CD4-positive, alpha-beta T cell (primary cell): ENCODE measurements at regions not wholly inside any gene's neighbourhood (a gene's known extent, or its start where the extent isn't known, plus 50 kb on each side); places are given as distances from the start of the nearest gene placed in this dataset.

Experiments used
- ATAC-seq: fragments of 200-7000 bp; cut with Tn5 transposase; one replicate; pipeline ENCODE4 v1.10.0; 2022; ENCODE audit warnings: mild to moderate bottlenecking; ENCODE audit not compliant: poor library complexity
- CTCF ChIA-PET: fragments of 350-600 bp; sonication (Branson Sonifier 250); formaldehyde crosslinking; loops from one replicate; lab custom pipeline; 2021; ENCODE audit warnings: antibody characterized with exemption, inconsistent platforms; lab: Charles Lee
- POLR2A ChIA-PET: fragments of 350-600 bp; sonication (Branson Sonifier 250); formaldehyde crosslinking; loops from one replicate; lab custom pipeline; 2021; ENCODE audit warnings: antibody characterized with exemption, inconsistent platforms; lab: Charles Lee
- DNase-seq, 14 experiments: peaks; one replicate each; pipeline ENCODE4 v3.0.0-alpha.2; 2013 to 2020; ENCODE audit warnings: mixed read lengths in 2 of 14
- H3K27ac ChIP-seq, 2 donors: one replicate each; pipeline versions ENCODE4 v1.5.1 to v1.7.0; 2013; ENCODE audit warnings: low read length in 2 of 2, low read depth in 1 of 2, mild to moderate bottlenecking in 1 of 2
- H3K27me3 ChIP-seq, 2 experiments: 1 replicate in 1 of 2; 2 replicates in 1 of 2; pipeline versions ENCODE4 v1.6.1 to v1.7.0; 2013; ENCODE audit warnings: low read length in 2 of 2, control low read depth in 1 of 2, mild to moderate bottlenecking in 1 of 2, moderate library complexity in 1 of 2; ENCODE audit not compliant: insufficient read depth in 2 of 2, control insufficient read depth in 1 of 2
- H3K36me3 ChIP-seq: one replicate; pipeline ENCODE4 v1.6.1; 2013; ENCODE audit warnings: low read length, control low read depth; ENCODE audit not compliant: insufficient read depth
- H3K4me1 ChIP-seq: one replicate; pipeline ENCODE4 v1.6.1; 2013; ENCODE audit warnings: low read length, control low read depth; ENCODE audit not compliant: insufficient read depth
- H3K4me3 ChIP-seq: one replicate; pipeline ENCODE4 v1.5.1; 2013; ENCODE audit warnings: mild to moderate bottlenecking, low read length, moderate library complexity
- H3K9me3 ChIP-seq, 2 experiments: 1 replicate in 1 of 2; 2 replicates in 1 of 2; pipeline versions ENCODE4 v1.6.1 to v1.7.0; 2013; ENCODE audit warnings: low read length in 2 of 2, mild to moderate bottlenecking in 2 of 2, control low read depth in 1 of 2, moderate library complexity in 1 of 2; ENCODE audit not compliant: control insufficient read depth in 1 of 2, insufficient read depth in 1 of 2
- H3K27ac Mint-ChIP-seq: one replicate; pipeline ENCODE4 v1.8.0; 2020; ENCODE audit warnings: mixed read lengths
- H3K27me3 Mint-ChIP-seq: one replicate; pipeline ENCODE4 v1.8.0; 2021; ENCODE audit warnings: mixed read lengths
- H3K36me3 Mint-ChIP-seq: one replicate; pipeline ENCODE4 v1.8.0; 2021; ENCODE audit warnings: low read depth, mixed read lengths
- H3K4me1 Mint-ChIP-seq: one replicate; pipeline ENCODE4 v1.8.0; 2021; ENCODE audit warnings: low read depth, mixed read lengths
- H3K4me3 Mint-ChIP-seq: one replicate; pipeline ENCODE4 v1.8.0; 2020; ENCODE audit warnings: mild to moderate bottlenecking, mixed read lengths
- H3K9me3 Mint-ChIP-seq: one replicate; pipeline ENCODE4 v1.8.0; 2020; ENCODE audit warnings: mixed read lengths
- CTCF ChIP-seq: fragments of 200-600 bp; IDR thresholded peaks from one replicate; pipeline ENCODE4 v1.8.0; 2022; ENCODE audit warnings: antibody characterized with exemption, mild to moderate bottlenecking
- intact Hi-C, 2 experiments: fragments of 100-400 bp; cut with DNase I in 1 of 2; cut with micrococcal nuclease in 1 of 2; formaldehyde crosslinking; loops; one replicate each; pipeline versions ENCODE4 v1.15.1 to v1.9.0; 2023 to 2025; cut with DNase I, micrococcal nuclease

DNA sequence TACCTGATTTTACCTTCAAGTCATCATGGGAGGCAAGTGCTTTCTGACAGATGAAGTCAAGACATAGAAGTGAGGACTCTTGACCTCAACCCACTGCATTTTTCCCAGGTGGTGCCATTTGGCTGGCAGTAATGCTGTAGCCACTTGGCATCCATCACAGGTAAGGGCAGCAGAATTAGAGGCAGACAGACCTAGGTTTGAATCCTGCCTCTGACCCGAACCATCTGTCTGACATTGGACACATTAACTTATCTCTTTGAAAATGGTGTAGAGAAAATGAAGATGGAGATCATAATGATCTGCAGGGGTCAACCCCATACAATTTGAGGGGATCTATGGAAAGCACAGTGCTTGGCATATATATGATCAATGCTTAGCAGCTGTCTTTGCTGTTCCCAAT is 505.5 kb downstream of the NPIPA7 start:
- ATAC-seq (no peak), DNase-seq (no peak)
- Mint-ChIP-seq H3K36me3 (no peaks in the 10 kb centered on the region), H3K27me3 (peaks cover 4% of the 10 kb centered on the region), H3K9me3 (no peaks in the 10 kb centered on the region), H3K27ac (no peak overlapping the region), H3K4me1 (no peaks in the 10 kb centered on the region), H3K4me3 (no peak overlapping the region)
- H3K27ac ChIP-seq: no peak overlapping the region
- H3K9me3 ChIP-seq: no peaks in the 10 kb centered on the region
- H3K4me1 ChIP-seq: no peaks in the 10 kb centered on the region
- ChIA-PET CTCF (no interaction called here), POLR2A (no interaction called here)
- intact Hi-C loops: no loop called here
- no peak overlapping the region for H3K4me3 ChIP-seq
- peaks cover 0 to 6% of the 10 kb centered on the region in 2 experiments for H3K27me3 ChIP-seq
- no peaks in the 10 kb centered on the region for H3K36me3 ChIP-seq
- TF ChIP-seq CTCF: no peak

- ATAC-seq (no peak), DNase-seq (no peak)
- POLR2A ChIA-PET: no interaction called here
- Mint-ChIP-seq H3K9me3 (no peaks in the 10 kb centered on the region), H3K4me1 (no peaks in the 10 kb centered on the region), H3K4me3 (no peak overlapping the region), H3K36me3 (no peaks in the 10 kb centered on the region), H3K27me3 (peaks cover 4% of the 10 kb centered on the region), H3K27ac (no peak overlapping the region)
- H3K4me3 ChIP-seq: no peak overlapping the region
- no peaks in the 10 kb centered on the region for H3K4me1 ChIP-seq
- no peak overlapping the region for H3K27ac ChIP-seq
- CTCF ChIA-PET: no interaction called here
- H3K27me3 ChIP-seq: no peaks in the 10 kb centered on the region
- TF ChIP-seq CTCF: no peak
- intact Hi-C loops: no loop called here
- H3K9me3 ChIP-seq: no peaks in the 10 kb centered on the region
- no peaks in the 10 kb centered on the region for H3K36me3 ChIP-seq
These were observed 508.3 kb downstream of the NPIPA7 start for GRCh38 chr16:16887193-16887592.

- ChIA-PET POLR2A (no interaction called here), CTCF (no interaction called here)
- Histone ChIP-seq H3K27me3 (no peaks in the 10 kb centered on the region), H3K4me1 (no peaks in the 10 kb centered on the region), H3K4me3 (no peak overlapping the region), H3K36me3 (no peaks in the 10 kb centered on the region), H3K9me3 (no peaks in the 10 kb centered on the region), H3K27ac (no peak overlapping the region)
- no peak for TF ChIP-seq CTCF
- Mint-ChIP-seq H3K4me3 (no peak overlapping the region), H3K4me1 (no peaks in the 10 kb centered on the region), H3K9me3 (no peaks in the 10 kb centered on the region), H3K27me3 (no peaks in the 10 kb centered on the region), H3K36me3 (no peaks in the 10 kb centered on the region), H3K27ac (no peak overlapping the region)
- ATAC-seq (no peak), DNase-seq (no peak)
- intact Hi-C loops: loop anchor here in 1 of 2 experiments (10.0 kb wide), 1 partner anchor 66 kb away; no protein-coding TSS in a partner anchor
These were observed 512.0 kb downstream of the NPIPA7 start for GRCh38 chr16:16890964-16891363.
